H1 (cell line): ENCODE measurements at regions not wholly inside any gene's neighbourhood (a gene's known extent, or its start where the extent isn't known, plus 50 kb on each side); places are given as distances from the start of the nearest gene placed in this dataset.

Experiments
- CTCF ChIA-PET: fragments of 300-600 bp; sonication (Branson Sonifier 250); formaldehyde crosslinking; loops from one replicate; lab custom pipeline; 2021; ENCODE audit not compliant: partially characterized antibody; lab: Charles Lee
- POLR2A ChIA-PET: fragments of 300-600 bp; sonication (Branson Sonifier 250); formaldehyde crosslinking; loops from one replicate; lab custom pipeline; 2021; ENCODE audit warnings: inconsistent platforms; ENCODE audit not compliant: partially characterized antibody; lab: Charles Lee
- DNase-seq, 2 experiments: peaks; one replicate each; pipeline versions ENCODE4 v3.0.0 to v3.0.0-alpha.2; 2010 to 2022; ENCODE audit warnings: low spot score in 2 of 2, low read depth in 1 of 2, mixed read lengths in 1 of 2
- FAIRE-seq: peaks from 2 replicates; lab custom pipeline; 2011; peaks lifted over from hg19 to GRCh38; lab: Jason Lieb, UNC
- H2AFZ ChIP-seq: 2 replicates; pipeline ENCODE4 v1.8.1; 2012; ENCODE audit warnings: low read length, inconsistent platforms
- H2AK5ac ChIP-seq: 2 replicates; pipeline ENCODE4 v1.6.1; 2013; ENCODE audit warnings: low read depth, low read length
- H2BK120ac ChIP-seq: replicated peaks from 2 replicates; pipeline ENCODE3; 2013; ENCODE audit warnings: low read depth, low read length, inconsistent platforms
- H2BK12ac ChIP-seq: 2 replicates; pipeline ENCODE4 v1.6.1; 2013; ENCODE audit warnings: low read depth, low read length
- H2BK15ac ChIP-seq: 2 replicates; pipeline ENCODE4 v1.6.1; 2013; ENCODE audit warnings: low read length
- H2BK20ac ChIP-seq: 2 replicates; pipeline ENCODE4 v1.6.1; 2013; ENCODE audit warnings: low read length
- H2BK5ac ChIP-seq: 2 replicates; pipeline ENCODE4 v1.6.1; 2013; ENCODE audit warnings: low read depth, low read length
- H3K14ac ChIP-seq: 2 replicates; pipeline ENCODE4 v1.6.1; 2013; ENCODE audit warnings: inconsistent platforms; ENCODE audit not compliant: insufficient read length
- H3K18ac ChIP-seq: 2 replicates; pipeline ENCODE4 v1.6.1; 2013; ENCODE audit warnings: low read length; ENCODE audit errors: extremely low read depth
- H3K23ac ChIP-seq: 2 replicates; pipeline ENCODE4 v1.6.1; 2013; ENCODE audit warnings: inconsistent platforms; ENCODE audit not compliant: insufficient read length
- H3K23me2 ChIP-seq: 2 replicates; pipeline ENCODE4 v1.6.1; 2013; ENCODE audit warnings: low read depth, low read length
- H3K27ac ChIP-seq: 2 replicates; pipeline ENCODE4 v1.6.1; 2011; ENCODE audit warnings: low read depth, low read length, inconsistent platforms
- H3K27me3 ChIP-seq, 4 experiments: replicated peaks in 1 of 4; 1 replicate in 1 of 4; 2 replicates in 3 of 4; pipeline versions ENCODE4 v1.6.1 to v1.8.1; 2011 to 2013; ENCODE audit warnings: low read length in 3 of 4, mild to moderate bottlenecking in 3 of 4, inconsistent platforms in 2 of 4, mixed read lengths in 2 of 4, moderate library complexity in 1 of 4; ENCODE audit not compliant: control insufficient read depth in 3 of 4, insufficient read depth in 3 of 4; ENCODE audit errors: extremely low read depth in 1 of 4
- H3K36me3 ChIP-seq, 4 experiments: 2 replicates each; pipeline versions ENCODE4 v1.6.1 to v1.8.1; 2011 to 2013; ENCODE audit warnings: mild to moderate bottlenecking in 4 of 4, low read length in 3 of 4, moderate library complexity in 2 of 4, control low read depth in 1 of 4, inconsistent platforms in 1 of 4; ENCODE audit not compliant: insufficient read depth in 4 of 4, control insufficient read depth in 2 of 4
- H3K4ac ChIP-seq: replicated peaks from 2 replicates; pipeline ENCODE3; 2013; ENCODE audit warnings: low read length, low read depth, mixed read lengths, inconsistent platforms; ENCODE audit not compliant: insufficient read length
- H3K4me1 ChIP-seq, 4 experiments: replicated peaks in 1 of 4; 1 replicate in 1 of 4; 2 replicates in 3 of 4; pipeline versions ENCODE4 v1.6.1 to v1.8.1; 2011 to 2013; ENCODE audit warnings: low read length in 3 of 4, inconsistent platforms in 2 of 4, mixed read lengths in 1 of 4; ENCODE audit not compliant: insufficient read depth in 4 of 4, control insufficient read depth in 3 of 4
- H3K4me2 ChIP-seq, 2 experiments: 2 replicates each; pipeline versions ENCODE4 v1.6.1 to v1.8.1; 2011 to 2013; ENCODE audit warnings: low read depth in 2 of 2, low read length in 2 of 2, control low read depth in 1 of 2, inconsistent platforms in 1 of 2, mild to moderate bottlenecking in 1 of 2; ENCODE audit not compliant: insufficient read depth in 1 of 2
- H3K4me3 ChIP-seq, 4 experiments: fragments of 200-600, 300-600 bp in 1 of 4; sonication (generic), shearing (Covaris generic), sonication (Bioruptor Twin) in 1 of 4; 2 replicates each; pipeline versions ENCODE4 v1.5.1 to v1.8.1; 2011 to 2016; ENCODE audit warnings: low read length in 4 of 4, low read depth in 3 of 4, control low read depth in 2 of 4, inconsistent platforms in 2 of 4, mild to moderate bottlenecking in 2 of 4, mixed read lengths in 1 of 4, moderate library complexity in 1 of 4; ENCODE audit not compliant: insufficient read depth in 2 of 4; ENCODE audit errors: extremely low read depth in 1 of 4
- H3K56ac ChIP-seq: replicated peaks from 2 replicates; pipeline ENCODE3; 2013; ENCODE audit warnings: low read depth, mild to moderate bottlenecking, mixed read lengths, low read length, inconsistent platforms; ENCODE audit not compliant: insufficient read length
- H3K79me1 ChIP-seq: 2 replicates; pipeline ENCODE4 v1.6.1; 2013; ENCODE audit warnings: low read depth, low read length, control low read depth
- H3K79me2 ChIP-seq, 2 experiments: 2 replicates each; pipeline versions ENCODE4 v1.6.1 to v1.8.1; 2012 to 2013; ENCODE audit warnings: low read length in 2 of 2, mild to moderate bottlenecking in 2 of 2, inconsistent platforms in 1 of 2; ENCODE audit not compliant: insufficient read depth in 2 of 2, control insufficient read depth in 1 of 2
- H3K9ac ChIP-seq, 4 experiments: replicated peaks in 1 of 4; 1 replicate in 1 of 4; 2 replicates in 3 of 4; pipeline versions ENCODE4 v1.6.1 to v1.8.1; 2011 to 2013; ENCODE audit warnings: low read depth in 3 of 4, low read length in 3 of 4, control low read depth in 2 of 4, mild to moderate bottlenecking in 2 of 4, moderate library complexity in 2 of 4, inconsistent platforms in 1 of 4; ENCODE audit errors: extremely low read depth in 1 of 4
- H3K9me3 ChIP-seq, 2 experiments: 2 replicates each; pipeline versions ENCODE4 v1.6.1 to v1.8.1; 2012 to 2013; ENCODE audit warnings: mild to moderate bottlenecking in 2 of 2, moderate library complexity in 2 of 2, control low read depth in 1 of 2, inconsistent platforms in 1 of 2, low read depth in 1 of 2, low read length in 1 of 2, mixed read lengths in 1 of 2; ENCODE audit not compliant: insufficient read depth in 2 of 2
- H4K20me1 ChIP-seq, 2 experiments: replicated peaks in 1 of 2; 2 replicates each; pipeline versions ENCODE3 to v1.8.1; 2011 to 2013; ENCODE audit warnings: inconsistent platforms in 2 of 2, low read length in 2 of 2, mild to moderate bottlenecking in 1 of 2; ENCODE audit not compliant: insufficient read depth in 2 of 2, control insufficient read depth in 1 of 2
- H4K5ac ChIP-seq: 2 replicates; pipeline ENCODE4 v1.6.1; 2013; ENCODE audit warnings: low read length, low read depth, mixed read lengths, inconsistent platforms; ENCODE audit not compliant: insufficient read length
- H4K8ac ChIP-seq: 2 replicates; pipeline ENCODE4 v1.8.0; 2013; ENCODE audit warnings: mild to moderate bottlenecking, moderate library complexity, low read length, inconsistent platforms; ENCODE audit not compliant: insufficient read depth; ENCODE audit errors: extremely low read depth
- H4K91ac ChIP-seq: replicated peaks from 2 replicates; pipeline ENCODE3; 2013; ENCODE audit warnings: low read length, mixed read lengths, inconsistent platforms; ENCODE audit not compliant: insufficient read length
- BCL11A ChIP-seq, 2 experiments: IDR thresholded peaks; one replicate each; pipeline ENCODE4 v1.6.1; 2011; ENCODE audit warnings: low read depth in 2 of 2, low read length in 2 of 2, mild to moderate bottlenecking in 2 of 2
- CEBPB ChIP-seq: IDR thresholded peaks from 2 replicates; pipeline ENCODE4 v1.6.1; 2012; ENCODE audit warnings: low read depth, low read length
- CTCF ChIP-seq, 3 experiments: IDR thresholded peaks; 1 replicate in 2 of 3; 2 replicates in 1 of 3; pipeline versions ENCODE4 v1.5.1 to v1.6.1; 2011; ENCODE audit warnings: low read length in 3 of 3, mild to moderate bottlenecking in 3 of 3, inconsistent platforms in 2 of 3, low read depth in 1 of 3, moderate library complexity in 1 of 3; ENCODE audit not compliant: insufficient read depth in 1 of 3; ENCODE audit errors: control extremely low read depth in 1 of 3
- E2F6 ChIP-seq: IDR thresholded peaks from 2 replicates; pipeline ENCODE4 v1.6.1; 2012; ENCODE audit warnings: inconsistent platforms
- MAFK ChIP-seq: IDR thresholded peaks from 2 replicates; pipeline ENCODE4 v1.6.1; 2012; ENCODE audit warnings: low read depth, mild to moderate bottlenecking, improper control_type of control experiment, low read length
- NRF1 ChIP-seq: IDR thresholded peaks from 2 replicates; pipeline ENCODE4 v1.6.1; 2011; ENCODE audit warnings: mild to moderate bottlenecking, low read depth, low read length, improper control_type of control experiment
- RNF2 ChIP-seq: fragments of 200-900, 300-1000 bp; sonication (generic); IDR thresholded peaks from 2 replicates; pipeline ENCODE4 v1.7.1; 2016; ENCODE audit warnings: borderline replicate concordance, low read depth, mild to moderate bottlenecking, antibody characterized with exemption, low read length; ENCODE audit not compliant: poor library complexity, severe bottlenecking; ENCODE audit errors: missing control alignments
- SRF ChIP-seq: IDR thresholded peaks from 2 replicates; pipeline ENCODE4 v1.6.1; 2011; ENCODE audit warnings: mild to moderate bottlenecking, low read depth, low read length, moderate library complexity
- TEAD4 ChIP-seq: IDR thresholded peaks from 2 replicates; pipeline ENCODE4 v1.6.1; 2012; ENCODE audit warnings: low read depth, low read length, inconsistent platforms, mixed read lengths
- WGBS, 2 experiments: shearing (Covaris generic) in 1 of 2; methylation state at CpG; one replicate each; pipeline versions ENCODE4 v1.1.6 to v1.1.7; 2013 to 2015; ENCODE audit warnings: low lambda C conversion rate in 2 of 2, mixed read lengths in 2 of 2, inconsistent platforms in 1 of 2, low coverage in 1 of 2, missing lambda C conversion rate in 1 of 2; ENCODE audit not compliant: insufficient replicate concordance in 2 of 2, insufficient coverage in 1 of 2, insufficient read length in 1 of 2; ENCODE audit errors: extremely low coverage in 1 of 2, missing lambda C conversion rate in 1 of 2; 5-methylcytosine and 5-hydroxymethylcytosine counted together

DNA sequence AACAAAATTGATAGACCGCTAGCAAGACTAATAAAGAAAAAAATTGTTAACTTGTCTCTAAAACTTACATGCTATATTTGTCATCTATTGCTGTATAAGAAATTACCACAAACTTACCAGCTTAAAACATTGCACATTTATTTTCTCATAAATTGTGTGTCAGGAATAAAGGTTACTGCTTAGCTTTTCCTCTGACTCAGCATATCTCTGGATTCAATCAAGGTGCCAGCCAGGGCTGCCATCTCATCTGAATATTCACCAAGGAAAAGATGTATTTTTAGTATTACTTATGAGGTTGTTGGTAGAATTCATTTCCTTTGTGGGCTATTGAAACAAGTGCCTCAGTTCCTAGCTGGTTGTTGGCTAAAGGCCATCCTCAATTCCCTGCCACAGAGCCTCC is 912.6 kb upstream of the NEGR1 start:
- no peaks in the 10 kb centered on the region for H3K36me3 ChIP-seq
- no peaks in the 10 kb centered on the region for H4K20me1 ChIP-seq
- no peak overlapping the region for H3K4me2 ChIP-seq
- H2BK120ac ChIP-seq: no peak overlapping the region
- H2BK5ac ChIP-seq: no peak overlapping the region
- no peak overlapping the region for H2AK5ac ChIP-seq
- no peak overlapping the region for H3K56ac ChIP-seq
- no peak overlapping the region for H2BK12ac ChIP-seq
- H4K5ac ChIP-seq: no peak overlapping the region
- no peak for FAIRE-seq
- CTCF ChIA-PET: interaction anchor here (0.9 kb wide), 1 partner anchor 10 kb away, joined by 4 read pairs; no protein-coding TSS in a partner anchor
- H3K4me1 ChIP-seq: peaks cover 0 to 2% (median 0%) of the 10 kb centered on the region in 4 experiments; a peak in 1 of 7 replicates
- H3K27ac ChIP-seq: no peak overlapping the region
- DNase-seq: no peak
- 90% methylated on average over 1 of the region's 1 CpG; no CpG with 5 or more reads in 1 of the 2 experiments for WGBS, 2 experiments
- no peaks in the 10 kb centered on the region for H3K23me2 ChIP-seq
- no peaks in the 10 kb centered on the region for H3K79me1 ChIP-seq
- no peaks in the 10 kb centered on the region for H3K27me3 ChIP-seq
- H3K4me3 ChIP-seq: no peak overlapping the region
- H3K4ac ChIP-seq: no peak overlapping the region
- no peak overlapping the region for H4K8ac ChIP-seq
- POLR2A ChIA-PET: no interaction called here
- H3K23ac ChIP-seq: no peak overlapping the region
- H3K79me2 ChIP-seq: no peaks in the 10 kb centered on the region
- no peak overlapping the region for H3K18ac ChIP-seq
- H2BK20ac ChIP-seq: no peak overlapping the region
- no peak overlapping the region for H2AFZ ChIP-seq
- no peak overlapping the region for H4K91ac ChIP-seq
- H3K14ac ChIP-seq: no peak overlapping the region
- H3K9me3 ChIP-seq: no peaks in the 10 kb centered on the region
- TF ChIP-seq RNF2 (no peak), SRF (no peak), E2F6 (no peak), MAFK (no peak), CEBPB (no peak), BCL11A (IDR thresholded peaks at IDR 0.05; ENCODE audit: low read depth in 2 of 2, low read length in 2 of 2) (no peak), NRF1 (no peak), TEAD4 (no peak), CTCF (IDR thresholded peaks at IDR 0.05; ENCODE audit: control extremely low read depth in 1 of 3, insufficient read depth in 1 of 3, low read depth in 1 of 3, low read length in 3 of 3) (no peak)
- no peak overlapping the region for H3K9ac ChIP-seq
- no peak overlapping the region for H2BK15ac ChIP-seq
